ENCODE measurements at regions not wholly inside any gene's neighbourhood (a gene's known extent, or its start where the extent isn't known, plus 50 kb on each side); places are given as distances from the start of the nearest gene placed in this dataset.

- Histone ChIP-seq H3K4me3 (ENCODE audit: insufficient read length, low read depth) (no peak overlapping the region), H3K36me3 (ENCODE audit: insufficient read depth, insufficient read length, low read length) (no peaks in the 10 kb centered on the region), H3K4me1 (ENCODE audit: insufficient read depth, insufficient read length) (peaks cover 6% of the 10 kb centered on the region), H3K27me3 (ENCODE audit: insufficient read depth, insufficient read length) (peaks cover 7% of the 10 kb centered on the region), H3K9ac (ENCODE audit: insufficient read length, low read depth) (no peak overlapping the region), H3K9me3 (ENCODE audit: insufficient read depth, low read length) (no peaks in the 10 kb centered on the region)
- DNase-seq (ENCODE audit: low read depth, low spot score): no peak
- TF ChIP-seq YY1 (IDR thresholded peaks at IDR 0.05; ENCODE audit: insufficient read depth, insufficient read length): no peak
- no peak for TF ChIP-seq ZNF274 (IDR thresholded peaks at IDR 0.05; ENCODE audit: low read depth, low read length)
- no peak for TF ChIP-seq SUZ12 (IDR thresholded peaks at IDR 0.05; ENCODE audit: extremely low read depth, insufficient read depth, insufficient read length)
Observed at GRCh38 chr10:132475086-132475485, 62.5 kb upstream of the INPP5A start.

GRCh38 chr10:132476146-132477065, 61.2 kb upstream of the INPP5A start:
- no peak for DNase-seq (ENCODE audit: low read depth, low spot score)
- Histone ChIP-seq H3K9me3 (ENCODE audit: insufficient read depth, low read length) (no peaks in the 10 kb centered on the region), H3K36me3 (ENCODE audit: insufficient read depth, insufficient read length, low read length) (no peaks in the 10 kb centered on the region), H3K27me3 (ENCODE audit: insufficient read depth, insufficient read length) (peaks cover 1% of the 10 kb centered on the region), H3K4me1 (ENCODE audit: insufficient read depth, insufficient read length) (peaks cover 6% of the 10 kb centered on the region), H3K4me3 (ENCODE audit: insufficient read length, low read depth) (no peak overlapping the region), H3K9ac (ENCODE audit: insufficient read length, low read depth) (no peak overlapping the region)
- TF ChIP-seq ZNF274 (IDR thresholded peaks at IDR 0.05; ENCODE audit: low read depth, low read length) (no peak), SUZ12 (IDR thresholded peaks at IDR 0.05; ENCODE audit: extremely low read depth, insufficient read depth, insufficient read length) (no peak), YY1 (IDR thresholded peaks at IDR 0.05; ENCODE audit: insufficient read depth, insufficient read length) (no peak)

GRCh38 chr10:132477066-132477397, 60.6 kb upstream of the INPP5A start:
- no peak for DNase-seq (ENCODE audit: low read depth, low spot score)
- Histone ChIP-seq H3K4me1 (ENCODE audit: insufficient read depth, insufficient read length) (peaks cover 6% of the 10 kb centered on the region), H3K9ac (ENCODE audit: insufficient read length, low read depth) (no peak overlapping the region), H3K4me3 (ENCODE audit: insufficient read length, low read depth) (no peak overlapping the region), H3K36me3 (ENCODE audit: insufficient read depth, insufficient read length, low read length) (no peaks in the 10 kb centered on the region), H3K27me3 (ENCODE audit: insufficient read depth, insufficient read length) (no peaks in the 10 kb centered on the region), H3K9me3 (ENCODE audit: insufficient read depth, low read length) (no peaks in the 10 kb centered on the region)
- no peak for TF ChIP-seq YY1 (IDR thresholded peaks at IDR 0.05; ENCODE audit: insufficient read depth, insufficient read length)
- no peak for TF ChIP-seq ZNF274 (IDR thresholded peaks at IDR 0.05; ENCODE audit: low read depth, low read length)
- TF ChIP-seq SUZ12 (IDR thresholded peaks at IDR 0.05; ENCODE audit: extremely low read depth, insufficient read depth, insufficient read length): no peak

DNA sequence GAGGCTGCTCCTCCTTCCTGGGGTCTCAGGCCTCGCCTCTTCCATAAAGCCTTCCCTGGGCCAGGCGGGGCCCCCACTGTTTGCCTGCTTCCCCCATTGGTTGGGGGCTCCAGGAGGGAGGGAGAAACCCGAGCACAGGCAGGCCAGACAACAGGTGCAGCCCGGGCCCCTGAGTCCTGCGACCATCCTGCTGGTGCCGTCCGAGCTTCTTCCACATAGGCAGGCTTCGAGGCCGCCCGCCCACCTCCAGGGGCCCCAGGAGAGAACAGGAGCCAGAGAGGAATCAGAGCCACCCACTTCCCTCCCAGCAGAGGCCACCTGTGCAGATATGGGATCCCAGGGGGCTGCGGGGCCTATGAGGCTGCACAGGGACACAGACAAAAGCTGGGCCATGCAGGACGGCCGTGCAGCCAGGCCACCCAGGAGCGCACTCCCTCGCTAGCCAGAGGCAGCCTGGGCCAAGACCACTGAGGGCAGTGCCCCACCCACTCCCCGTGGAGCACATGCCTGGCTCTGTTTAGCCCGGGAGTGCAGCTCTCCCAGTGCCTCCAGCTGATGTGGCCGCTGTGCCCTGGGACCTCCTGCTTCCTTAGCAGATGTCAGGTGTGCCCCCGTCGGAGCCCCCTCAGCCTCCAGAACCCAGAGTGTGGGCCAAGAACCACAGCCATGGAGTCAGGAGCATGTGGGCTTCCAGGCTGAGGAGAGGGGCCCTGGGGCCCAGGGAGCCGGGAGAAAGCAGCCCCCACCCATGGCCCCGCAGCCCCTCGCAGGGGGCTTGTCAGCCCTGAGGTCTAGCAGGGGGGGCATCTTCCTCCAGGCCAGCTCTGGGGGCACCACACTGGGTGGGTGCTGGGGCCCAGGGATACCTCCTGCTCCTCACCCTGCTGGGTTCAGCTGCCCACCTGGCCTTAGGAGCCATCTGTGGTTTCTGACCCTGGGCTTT, 59.9 kb upstream of the INPP5A start:
- DNase-seq (ENCODE audit: low read depth, low spot score): no peak
- Histone ChIP-seq H3K27me3 (ENCODE audit: insufficient read depth, insufficient read length) (peaks cover 3% of the 10 kb centered on the region), H3K36me3 (ENCODE audit: insufficient read depth, insufficient read length, low read length) (no peaks in the 10 kb centered on the region), H3K4me1 (ENCODE audit: insufficient read depth, insufficient read length) (peaks cover 6% of the 10 kb centered on the region), H3K4me3 (ENCODE audit: insufficient read length, low read depth) (no peak overlapping the region), H3K9me3 (ENCODE audit: insufficient read depth, low read length) (no peaks in the 10 kb centered on the region), H3K9ac (ENCODE audit: insufficient read length, low read depth) (no peak overlapping the region)
- TF ChIP-seq SUZ12 (IDR thresholded peaks at IDR 0.05; ENCODE audit: extremely low read depth, insufficient read depth, insufficient read length) (no peak), ZNF274 (IDR thresholded peaks at IDR 0.05; ENCODE audit: low read depth, low read length) (no peak), YY1 (IDR thresholded peaks at IDR 0.05; ENCODE audit: insufficient read depth, insufficient read length) (no peak)

GRCh38 chr10:132478341-132479023, 59.1 kb upstream of the INPP5A start:
- H3K4me1 ChIP-seq (ENCODE audit: insufficient read depth, insufficient read length): peaks cover 6% of the 10 kb centered on the region
- H3K9ac ChIP-seq (ENCODE audit: insufficient read length, low read depth): no peak overlapping the region
- TF ChIP-seq SUZ12 (IDR thresholded peaks at IDR 0.05; ENCODE audit: extremely low read depth, insufficient read depth, insufficient read length): no peak
- no peak for TF ChIP-seq ZNF274 (IDR thresholded peaks at IDR 0.05; ENCODE audit: low read depth, low read length)
- TF ChIP-seq YY1 (IDR thresholded peaks at IDR 0.05; ENCODE audit: insufficient read depth, insufficient read length): no peak
- DNase-seq (ENCODE audit: low read depth, low spot score): no peak
- peaks cover 3% of the 10 kb centered on the region for H3K27me3 ChIP-seq (ENCODE audit: insufficient read depth, insufficient read length)
- no peaks in the 10 kb centered on the region for H3K9me3 ChIP-seq (ENCODE audit: insufficient read depth, low read length)
- H3K36me3 ChIP-seq (ENCODE audit: insufficient read depth, insufficient read length, low read length): no peaks in the 10 kb centered on the region
- no peak overlapping the region for H3K4me3 ChIP-seq (ENCODE audit: insufficient read length, low read depth)

DNA sequence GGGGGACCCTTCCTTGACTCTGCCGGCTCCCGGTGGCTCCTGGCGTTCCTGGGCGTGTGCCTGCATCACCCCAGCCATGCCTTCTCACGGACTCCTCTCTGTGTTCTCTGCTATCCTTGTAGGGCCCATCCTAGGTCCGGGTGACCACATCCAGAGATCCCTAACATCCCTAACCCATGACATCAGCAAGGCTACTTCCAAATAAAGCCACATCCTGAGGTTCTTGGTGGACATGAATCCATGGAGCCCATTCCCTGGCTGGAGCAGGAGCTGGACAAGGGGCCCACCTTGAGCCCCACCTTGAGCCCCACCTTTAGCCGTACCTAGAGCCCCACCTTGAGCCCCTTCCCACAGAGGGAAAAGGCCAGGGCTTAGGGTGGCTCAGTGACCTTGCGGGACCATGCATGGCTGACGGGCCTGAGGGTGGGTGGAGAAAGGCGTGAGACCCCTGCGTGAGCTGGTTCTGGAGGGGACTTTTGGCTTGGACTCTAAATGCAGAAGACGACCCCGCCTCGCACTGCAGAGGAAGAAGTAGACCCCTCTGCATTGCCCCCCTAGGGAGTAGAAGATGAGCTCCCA, 58.5 kb upstream of the INPP5A start:
- no peak overlapping the region for H3K9ac ChIP-seq (ENCODE audit: insufficient read length, low read depth)
- no peaks in the 10 kb centered on the region for H3K36me3 ChIP-seq (ENCODE audit: insufficient read depth, insufficient read length, low read length)
- no peak overlapping the region for H3K4me3 ChIP-seq (ENCODE audit: insufficient read length, low read depth)
- DNase-seq (ENCODE audit: low read depth, low spot score): no peak
- TF ChIP-seq ZNF274 (IDR thresholded peaks at IDR 0.05; ENCODE audit: low read depth, low read length) (no peak), YY1 (IDR thresholded peaks at IDR 0.05; ENCODE audit: insufficient read depth, insufficient read length) (no peak), SUZ12 (IDR thresholded peaks at IDR 0.05; ENCODE audit: extremely low read depth, insufficient read depth, insufficient read length) (no peak)
- peaks cover 3% of the 10 kb centered on the region for H3K27me3 ChIP-seq (ENCODE audit: insufficient read depth, insufficient read length)
- peaks cover 6% of the 10 kb centered on the region for H3K4me1 ChIP-seq (ENCODE audit: insufficient read depth, insufficient read length)
- no peaks in the 10 kb centered on the region for H3K9me3 ChIP-seq (ENCODE audit: insufficient read depth, low read length)

Data from NT2/D1 (cell line).